ENCODE measurements at regions not wholly inside any gene's neighbourhood (a gene's known extent, or its start where the extent isn't known, plus 50 kb on each side); places are given as distances from the start of the nearest gene placed in this dataset.
A peak's percentile ranks its signal among the peaks of the same experiment; 100 is the strongest.
"Not testable (repeated sequence)": the region's sequence is repeated elsewhere in the genome, so short reads cannot be mapped to it uniquely, and the experiment has no call there.

DNA sequence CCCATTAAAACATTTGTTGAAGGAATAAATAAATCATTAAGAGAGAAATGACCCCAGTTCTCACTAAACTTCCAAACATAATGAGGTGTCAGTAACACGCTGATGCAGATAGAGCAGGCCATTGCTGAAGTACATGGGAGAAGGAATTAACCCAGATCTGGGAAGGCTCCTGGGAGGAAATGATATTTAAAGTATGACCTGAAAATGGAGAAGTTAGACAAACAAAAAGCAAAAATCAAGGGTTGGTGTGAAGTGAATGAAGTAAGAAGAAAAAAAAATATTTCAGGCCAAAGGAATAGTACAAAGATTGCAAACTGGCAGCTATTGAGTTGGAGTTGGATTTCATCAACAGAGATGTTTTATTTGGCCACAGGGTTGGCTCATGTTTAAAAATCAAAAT is 71.4 kb downstream of the RGS2 start:
- H3K36me3 ChIP-seq, result no peaks in the 10 kb centered on the region
- H3K27ac ChIP-seq, result no peak overlapping the region
- H3K4me1 ChIP-seq, result peaks cover 19% of the 10 kb centered on the region
- DNase-seq (no peak), ATAC-seq (no peak)
- intact Hi-C loops (cut with DNase I), result no loop called here
- no peak overlapping the region for H3K4me3 ChIP-seq
- H3K27me3 ChIP-seq (ENCODE audit: low read depth), result no peaks in the 10 kb centered on the region
- TF ChIP-seq, protein P1, sequence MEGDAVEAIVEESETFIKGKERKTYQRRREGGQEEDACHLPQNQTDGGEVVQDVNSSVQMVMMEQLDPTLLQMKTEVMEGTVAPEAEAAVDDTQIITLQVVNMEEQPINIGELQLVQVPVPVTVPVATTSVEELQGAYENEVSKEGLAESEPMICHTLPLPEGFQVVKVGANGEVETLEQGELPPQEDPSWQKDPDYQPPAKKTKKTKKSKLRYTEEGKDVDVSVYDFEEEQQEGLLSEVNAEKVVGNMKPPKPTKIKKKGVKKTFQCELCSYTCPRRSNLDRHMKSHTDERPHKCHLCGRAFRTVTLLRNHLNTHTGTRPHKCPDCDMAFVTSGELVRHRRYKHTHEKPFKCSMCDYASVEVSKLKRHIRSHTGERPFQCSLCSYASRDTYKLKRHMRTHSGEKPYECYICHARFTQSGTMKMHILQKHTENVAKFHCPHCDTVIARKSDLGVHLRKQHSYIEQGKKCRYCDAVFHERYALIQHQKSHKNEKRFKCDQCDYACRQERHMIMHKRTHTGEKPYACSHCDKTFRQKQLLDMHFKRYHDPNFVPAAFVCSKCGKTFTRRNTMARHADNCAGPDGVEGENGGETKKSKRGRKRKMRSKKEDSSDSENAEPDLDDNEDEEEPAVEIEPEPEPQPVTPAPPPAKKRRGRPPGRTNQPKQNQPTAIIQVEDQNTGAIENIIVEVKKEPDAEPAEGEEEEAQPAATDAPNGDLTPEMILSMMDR (IDR thresholded peaks at IDR 0.05), result no peak
- H3K9me3 ChIP-seq, result no peaks in the 10 kb centered on the region

DNA sequence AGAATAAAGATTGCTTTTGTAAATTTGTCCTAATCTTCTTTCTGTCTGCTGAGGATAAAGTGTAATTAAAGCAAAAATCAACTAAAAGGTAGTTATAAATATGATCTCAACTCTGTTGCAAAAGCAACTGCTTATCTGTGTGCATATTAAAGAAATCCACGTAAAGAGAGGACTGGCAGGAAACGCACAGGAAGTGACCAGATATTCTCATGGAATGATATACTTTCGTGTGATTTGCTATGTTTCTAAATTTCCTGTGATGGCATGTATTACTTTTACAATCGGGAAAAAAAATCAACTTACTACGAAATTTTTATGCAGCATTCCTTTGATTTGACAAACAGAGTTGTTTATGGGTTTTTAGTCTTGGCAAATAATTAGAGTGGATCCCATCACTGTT is 75.4 kb downstream of the RGS2 start:
- Histone ChIP-seq H3K36me3 (no peaks in the 10 kb centered on the region), H3K4me3 (no peak overlapping the region), H3K9me3 (no peaks in the 10 kb centered on the region), H3K27me3 (ENCODE audit: low read depth) (no peaks in the 10 kb centered on the region), H3K27ac (no peak overlapping the region), H3K4me1 (no peaks in the 10 kb centered on the region)
- no peak for DNase-seq
- TF ChIP-seq, protein P1 (IDR thresholded peaks at IDR 0.05), result no peak
- intact Hi-C loops (cut with DNase I), result no loop called here
- ATAC-seq, result no peak

DNA sequence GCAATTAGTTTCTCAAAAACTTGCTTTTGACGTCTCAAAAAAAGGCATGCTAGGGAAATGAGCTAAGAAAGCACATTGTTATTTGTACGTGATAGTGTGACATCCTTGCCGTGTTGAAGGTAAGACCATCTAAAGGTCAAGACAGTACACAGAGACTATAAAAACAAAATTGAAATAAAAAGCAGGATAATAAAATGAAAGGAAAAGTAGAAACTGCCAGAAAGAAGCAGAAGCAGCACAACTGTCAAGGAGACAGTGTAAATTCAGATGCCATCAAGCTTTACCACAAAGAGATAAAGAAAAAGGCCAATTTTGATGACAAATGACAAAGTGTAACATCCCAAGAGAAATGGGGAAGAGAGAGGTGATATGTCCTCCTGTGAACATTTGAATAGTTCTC is 76.5 kb downstream of the RGS2 start:
- H3K27ac ChIP-seq; H3K4me1 ChIP-seq; ATAC-seq; H3K9me3 ChIP-seq; H3K4me3 ChIP-seq; H3K36me3 ChIP-seq; H3K27me3 ChIP-seq (ENCODE audit: low read depth); intact Hi-C loops (cut with DNase I); DNase-seq: not testable (repeated sequence)

DNA sequence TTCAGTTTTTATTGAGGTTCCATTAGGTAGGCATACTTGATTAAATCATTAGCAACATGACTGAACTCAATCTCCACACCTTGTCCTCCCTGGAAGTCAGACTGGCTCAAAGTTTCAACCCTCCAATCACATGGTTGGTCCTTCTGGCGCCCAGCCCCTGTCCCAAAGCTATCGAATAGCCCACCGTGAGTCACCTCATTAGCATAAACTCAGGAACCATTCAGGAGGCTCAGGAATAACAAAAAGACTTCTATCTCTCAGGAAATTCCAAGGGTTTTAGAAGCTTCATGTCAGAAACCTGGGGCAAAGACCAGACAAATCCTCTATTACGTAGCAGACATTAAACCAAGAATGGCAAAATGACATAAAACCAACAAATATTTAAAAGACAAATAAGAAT is 78.6 kb downstream of the RGS2 start:
- intact Hi-C loops (cut with DNase I), result no loop called here
- Histone ChIP-seq H3K9me3 (no peaks in the 10 kb centered on the region), H3K27me3 (ENCODE audit: low read depth) (no peaks in the 10 kb centered on the region), H3K36me3 (no peaks in the 10 kb centered on the region), H3K4me1 (no peaks in the 10 kb centered on the region), H3K4me3 (no peak overlapping the region), H3K27ac (no peak overlapping the region)
- DNase-seq, result no peak
- TF ChIP-seq, protein P1 (IDR thresholded peaks at IDR 0.05), result no peak
- no peak for ATAC-seq

DNA sequence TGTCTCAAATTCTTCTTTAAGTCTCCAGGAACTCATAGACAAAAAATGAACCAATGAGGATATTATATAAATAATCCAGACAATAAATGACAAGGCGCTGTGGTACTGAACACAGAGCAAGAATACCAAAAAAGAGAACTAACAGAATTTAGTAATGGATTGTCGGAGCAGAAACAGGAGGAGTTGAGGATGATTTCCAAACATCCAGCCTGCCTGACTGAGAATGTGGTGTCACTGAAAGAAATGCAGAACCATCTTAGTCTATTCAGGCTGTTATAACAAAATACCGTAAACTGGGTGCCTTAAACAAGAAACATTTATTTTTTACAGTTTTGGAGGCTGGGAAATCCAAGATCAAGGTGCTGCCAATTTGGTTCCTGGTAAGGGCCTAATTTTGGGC is 79.7 kb downstream of the RGS2 start:
- Histone ChIP-seq H3K36me3 (no peaks in the 10 kb centered on the region), H3K27ac (no peak overlapping the region), H3K9me3 (no peaks in the 10 kb centered on the region), H3K27me3 (ENCODE audit: low read depth) (no peaks in the 10 kb centered on the region), H3K4me1 (no peaks in the 10 kb centered on the region), H3K4me3 (no peak overlapping the region)
- DNase-seq (no peak), ATAC-seq (peak in 1 of 2 donors; percentile 42)
- TF ChIP-seq, protein P1 (IDR thresholded peaks at IDR 0.05), result no peak
- intact Hi-C loops (cut with DNase I), result no loop called here

DNA sequence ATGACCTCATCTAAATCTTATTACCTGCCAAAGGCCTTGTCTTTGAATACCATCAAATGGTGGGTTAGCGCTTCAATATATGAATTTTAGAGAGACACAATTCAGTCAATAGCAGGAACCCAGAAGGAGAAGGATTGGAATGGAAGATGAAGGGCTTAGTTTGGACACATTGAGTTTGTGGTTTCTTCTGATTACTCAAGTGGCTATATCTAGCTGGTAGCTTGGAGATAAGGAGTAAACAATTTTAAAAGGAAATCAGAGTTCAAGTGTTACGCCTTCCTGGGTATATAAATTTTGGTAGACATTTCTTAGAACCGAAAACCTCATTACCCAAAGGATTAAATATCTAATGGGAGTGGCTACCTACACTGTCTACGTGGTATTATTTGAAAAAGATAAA is 80.2 kb downstream of the RGS2 start:
- Histone ChIP-seq H3K4me3 (no peak overlapping the region), H3K4me1 (no peaks in the 10 kb centered on the region), H3K36me3 (no peaks in the 10 kb centered on the region), H3K27me3 (ENCODE audit: low read depth) (no peaks in the 10 kb centered on the region), H3K27ac (no peak overlapping the region), H3K9me3 (no peaks in the 10 kb centered on the region)
- ATAC-seq, result no peak
- TF ChIP-seq, protein P1 (IDR thresholded peaks at IDR 0.05), result no peak
- intact Hi-C loops (cut with DNase I), result no loop called here
- no peak for DNase-seq
